IPS-NIHi7 (cell line): ENCODE measurements at regions not wholly inside any gene's neighbourhood (a gene's known extent, or its start where the extent isn't known, plus 50 kb on each side); places are given as distances from the start of the nearest gene placed in this dataset.

Source experiments
- DNase-seq: peaks from one replicate; pipeline ENCODE4 v3.0.0; 2012; ENCODE audit warnings: mixed read lengths; ENCODE audit errors: extremely low spot score

DNA sequence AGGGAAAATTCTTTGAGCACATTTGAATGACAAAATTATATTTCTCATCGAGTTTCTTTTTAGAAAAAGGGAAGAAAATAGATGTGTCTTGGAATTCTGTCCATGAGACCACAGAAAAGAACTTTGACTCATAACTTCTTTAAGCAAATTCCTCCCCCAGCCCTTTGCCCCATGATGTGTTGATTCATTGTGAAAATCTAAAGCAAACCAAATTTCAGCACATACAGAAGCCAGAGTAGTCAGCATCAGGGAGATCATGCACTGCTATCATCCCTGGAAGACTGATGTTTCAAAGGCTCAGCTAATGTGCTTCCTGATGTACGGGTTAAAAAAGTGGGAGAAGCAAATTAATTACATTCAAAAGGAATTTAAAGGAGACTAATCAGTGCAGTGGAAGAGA is 159.7 kb downstream of the FAT3 start:
- DNase-seq = no peak

GRCh38 chr11:92384802-92385201 is 160.2 kb downstream of the FAT3 start:
- DNase-seq = no peak

DNA sequence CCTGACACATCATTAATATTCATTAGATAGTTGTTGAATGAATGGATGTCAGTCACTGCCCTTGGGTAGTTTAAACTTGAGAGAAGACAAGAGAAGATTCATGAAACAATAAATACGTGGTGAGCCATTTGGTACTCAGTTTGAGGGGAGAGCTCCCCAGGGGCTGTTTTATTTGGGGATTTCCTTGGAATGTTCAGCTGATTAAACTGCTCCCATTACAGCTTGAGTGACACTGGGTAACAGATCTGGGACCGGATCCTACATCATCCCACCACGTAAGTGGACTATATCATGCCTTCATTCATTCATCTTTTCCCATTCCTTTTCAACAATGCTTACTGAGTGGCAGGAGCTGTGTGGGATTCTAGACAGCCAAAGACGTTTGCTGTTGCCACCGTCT is 162.0 kb downstream of the FAT3 start:
- DNase-seq = no peak

- no peak for DNase-seq
Measured at GRCh38 chr11:92387859-92388258, 163.2 kb downstream of the FAT3 start.

DNA sequence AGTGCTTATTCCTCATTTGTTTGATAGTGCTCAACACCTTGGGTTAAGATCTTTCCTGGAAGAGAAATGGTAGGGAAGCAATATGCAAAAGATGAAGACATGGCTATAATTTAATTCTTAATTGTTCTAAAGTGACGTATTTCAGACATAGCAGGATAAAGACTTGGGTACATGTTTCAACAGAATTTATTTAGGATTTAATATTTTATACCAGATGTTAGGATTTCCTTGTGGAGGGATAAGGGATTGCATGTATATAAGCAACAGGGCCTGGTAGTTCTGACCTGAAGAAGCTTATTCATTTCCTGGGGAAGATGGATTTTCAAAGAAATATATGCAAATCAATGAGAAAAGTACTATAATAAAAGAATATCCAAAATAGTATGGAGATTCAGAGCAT is 163.8 kb downstream of the FAT3 start:
- DNase-seq = no peak

DNA sequence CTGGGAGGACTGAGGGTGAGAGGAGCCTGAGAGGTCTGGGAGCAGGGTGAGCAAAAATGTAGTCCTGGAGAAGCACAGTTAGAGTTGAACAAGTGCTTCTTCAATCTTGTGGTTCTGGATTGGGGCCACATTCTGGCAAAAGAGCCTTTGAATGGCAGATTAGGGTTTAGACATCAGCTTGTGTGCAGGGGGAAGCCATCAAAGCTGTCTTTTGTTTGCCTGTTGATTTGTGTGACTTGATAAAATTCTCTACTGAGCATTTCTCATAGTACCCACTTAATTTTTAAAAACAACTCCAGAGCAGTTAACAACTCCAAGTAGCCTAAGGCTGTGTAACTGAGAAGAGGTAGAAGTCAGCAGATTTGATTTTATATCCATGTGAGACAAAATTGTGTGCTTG is 166.2 kb downstream of the FAT3 start:
- no peak for DNase-seq

DNA sequence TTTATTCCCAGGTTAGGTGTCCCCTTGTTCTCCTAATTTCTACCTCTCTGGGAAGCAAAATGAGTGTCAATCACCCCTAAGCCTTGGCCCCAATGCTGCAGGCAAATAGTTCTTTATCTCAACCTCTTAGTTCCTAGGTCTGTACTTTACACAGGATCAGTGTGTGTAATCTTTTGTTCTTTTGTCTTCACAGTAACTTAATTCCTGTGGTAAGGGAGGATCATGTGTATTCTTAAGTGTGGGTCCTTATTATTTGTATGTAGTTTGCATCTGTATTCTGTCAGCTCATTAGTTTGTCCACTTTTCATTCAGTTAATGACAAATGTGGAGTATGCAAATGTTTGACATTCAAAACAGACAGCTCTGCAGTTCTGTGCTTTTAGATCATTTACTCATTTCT is 166.7 kb downstream of the FAT3 start:
- no peak for DNase-seq

DNA sequence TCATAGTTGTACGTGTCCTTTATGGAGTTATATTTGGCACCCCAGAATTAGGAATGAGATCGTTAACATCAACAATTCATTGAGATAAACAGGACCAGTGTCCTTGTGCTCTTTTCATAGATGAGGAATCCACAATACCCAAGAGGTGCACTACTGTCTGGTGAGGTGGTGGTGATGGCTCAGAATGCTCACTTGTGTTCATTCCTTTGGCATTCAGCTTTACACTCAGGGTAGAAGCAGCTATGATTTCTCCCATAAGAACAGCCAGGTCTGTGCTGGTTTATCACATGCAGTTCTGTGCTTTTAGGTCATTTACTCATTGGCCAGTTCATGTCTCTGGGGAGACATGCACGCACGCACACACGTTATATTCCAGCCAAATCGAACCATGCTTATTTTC is 167.2 kb downstream of the FAT3 start:
- no peak for DNase-seq

GRCh38 chr11:92393218-92393617 is 168.6 kb downstream of the FAT3 start:
- DNase-seq = no peak

- no peak for DNase-seq
Measured at GRCh38 chr11:92396133-92396532, 171.5 kb downstream of the FAT3 start.

DNA sequence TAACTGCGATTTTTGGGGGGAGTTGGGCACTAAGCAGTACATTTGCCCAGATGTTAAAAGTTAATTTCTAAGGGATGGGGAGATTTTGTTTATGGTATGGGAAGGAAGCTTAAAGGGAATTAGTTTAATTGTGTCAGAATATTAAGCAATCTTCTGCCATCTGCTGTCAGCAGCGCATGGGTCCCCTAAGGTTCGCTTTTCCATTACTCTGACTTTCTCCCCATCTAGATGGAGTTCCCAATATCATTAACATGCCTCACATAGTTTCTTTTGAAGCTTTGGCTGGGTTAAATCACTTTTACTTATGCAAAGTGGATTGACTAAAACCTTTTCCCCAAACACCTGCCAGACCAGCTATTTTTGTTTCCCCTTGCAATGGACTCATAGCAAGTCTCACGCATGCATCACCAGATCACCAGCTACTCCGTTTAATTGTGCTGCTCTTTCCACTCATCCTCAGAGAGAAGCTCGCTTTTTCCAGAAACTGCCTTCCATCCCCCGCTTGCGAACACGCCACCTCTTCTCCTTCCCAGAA is 172.7 kb downstream of the FAT3 start:
- DNase-seq = peak; percentile 17

- peak; percentile 45 for DNase-seq
Measured at GRCh38 chr11:92399705-92400104, 175.1 kb downstream of the FAT3 start.

DNA sequence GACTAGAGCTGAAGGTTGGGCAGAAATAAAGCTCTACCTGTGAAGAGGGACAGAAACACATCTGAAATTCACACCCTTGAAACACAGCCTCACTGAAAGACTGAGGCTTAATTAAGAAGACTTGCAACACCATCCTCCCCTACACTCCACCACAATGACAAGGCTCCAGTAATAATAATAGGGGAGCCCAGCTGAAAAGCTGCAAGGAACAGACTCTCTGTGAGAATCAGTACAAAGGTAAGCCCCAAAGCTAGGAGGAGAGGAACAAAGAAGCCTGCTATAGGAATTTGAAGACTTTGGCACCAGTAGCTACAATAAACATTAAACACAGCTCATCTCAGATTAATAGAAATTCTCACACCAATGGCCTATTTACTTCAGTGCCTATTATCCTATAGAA is 176.9 kb downstream of the FAT3 start:
- no peak for DNase-seq

GRCh38 chr11:92406472-92406871 is 181.9 kb downstream of the FAT3 start:
- no peak for DNase-seq

GRCh38 chr11:92409355-92409754 is 184.7 kb downstream of the FAT3 start:
- DNase-seq = no peak

DNA sequence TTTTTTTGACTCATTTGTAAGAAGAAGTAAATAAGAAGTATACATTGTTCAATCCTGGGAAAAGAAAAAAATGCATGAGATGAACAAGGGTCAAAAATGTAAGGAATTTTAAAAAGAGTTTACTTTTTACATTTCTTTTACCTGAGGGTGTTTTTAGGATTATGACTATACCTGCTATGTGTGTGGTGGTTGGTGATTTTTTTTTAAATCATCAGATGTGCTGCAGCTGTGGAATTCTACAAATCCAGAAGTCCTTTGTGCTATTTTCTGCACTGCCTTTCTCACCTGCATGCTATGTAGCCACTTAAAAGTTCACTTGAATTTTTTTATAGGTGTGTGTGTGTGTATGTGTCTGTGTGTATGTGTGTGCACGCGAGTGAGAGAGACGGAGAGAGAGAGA is 185.3 kb downstream of the FAT3 start:
- no peak for DNase-seq

DNA sequence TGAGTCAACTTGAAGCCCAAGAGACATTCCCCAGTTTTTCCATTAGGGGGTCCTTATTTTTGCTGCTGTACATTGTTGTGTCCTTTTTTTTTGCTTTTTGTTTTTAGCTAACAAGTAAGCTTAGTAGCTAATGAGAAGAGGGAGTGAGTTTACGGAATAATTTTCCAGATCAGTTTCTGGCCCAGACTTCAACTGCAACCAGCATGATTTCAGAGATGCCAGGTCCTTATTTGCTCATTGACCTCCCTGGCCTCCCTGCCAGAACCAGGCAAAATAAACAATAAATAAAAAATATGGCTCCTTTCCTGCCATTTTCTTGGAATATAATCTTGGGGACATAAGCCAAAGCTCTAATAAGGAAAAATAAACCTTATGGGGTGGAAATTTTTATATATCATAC is 185.9 kb downstream of the FAT3 start:
- DNase-seq = no peak

GRCh38 chr11:92411431-92411830 is 186.8 kb downstream of the FAT3 start:
- peak; percentile 55 for DNase-seq

GRCh38 chr11:92413757-92414513 is 189.3 kb downstream of the FAT3 start:
- DNase-seq = no peak

GRCh38 chr11:92416971-92417725 is 192.5 kb downstream of the FAT3 start:
- no peak for DNase-seq

GRCh38 chr11:92423115-92424034 is 198.8 kb downstream of the FAT3 start:
- DNase-seq = no peak

DNA sequence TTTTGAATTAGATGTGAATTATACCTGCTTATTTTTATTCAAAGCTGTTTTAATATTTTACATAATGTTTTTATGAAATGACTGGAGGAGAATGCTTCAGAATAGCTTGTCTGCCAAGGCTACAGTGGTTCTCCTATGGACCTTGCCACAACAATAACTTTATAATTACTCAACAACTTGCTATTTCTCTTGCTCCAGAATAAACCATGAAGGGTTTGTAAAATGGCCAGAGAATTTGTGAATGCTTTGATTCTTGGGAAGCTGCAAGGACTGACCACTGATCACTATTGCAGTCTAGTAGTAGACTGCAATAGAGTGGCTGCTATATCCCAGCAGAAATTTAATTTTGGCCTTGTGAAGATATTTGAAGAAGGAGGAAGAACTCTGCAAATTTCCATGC is 199.7 kb downstream of the FAT3 start:
- no peak for DNase-seq
